ENCODE measurements at regions not wholly inside any gene's neighbourhood (a gene's known extent, or its start where the extent isn't known, plus 50 kb on each side); places are given as distances from the start of the nearest gene placed in this dataset.
A peak's percentile ranks its signal among the peaks of the same experiment; 100 is the strongest.

GRCh38 chr9:106632621-106633020 is 230.3 kb upstream of the ZNF462 start:
- peak overlapping the region; percentile 53 for H3K27ac Mint-ChIP-seq (ENCODE audit: unreplicated experiment)
- intact Hi-C loops (cut with micrococcal nuclease; ENCODE audit: unreplicated experiment) = no loop called here
- no peaks in the 10 kb centered on the region for H3K27me3 Mint-ChIP-seq (ENCODE audit: unreplicated experiment)
- DNase-seq = peak; percentile 16
- no peak for TF ChIP-seq CTCF (IDR thresholded peaks at IDR 0.05; ENCODE audit: unreplicated experiment)
- H3K4me1 Mint-ChIP-seq (ENCODE audit: low read depth, unreplicated experiment) = peaks cover 17% of the 10 kb centered on the region
- no peaks in the 10 kb centered on the region for H3K36me3 Mint-ChIP-seq (ENCODE audit: insufficient read depth, unreplicated experiment)
- no TSS peak for BruUV-seq (replicated peaks)
- peaks cover 4% of the 10 kb centered on the region for H3K9me3 Mint-ChIP-seq (ENCODE audit: low read depth, unreplicated experiment)
- H3K4me3 Mint-ChIP-seq (ENCODE audit: low read depth, unreplicated experiment) = peak overlapping the region; percentile 0
- CTCF ChIA-PET = no interaction called here

GRCh38 chr9:106634183-106634582 is 228.8 kb upstream of the ZNF462 start:
- H3K9me3 Mint-ChIP-seq (ENCODE audit: low read depth, unreplicated experiment) = peaks cover 4% of the 10 kb centered on the region
- BruUV-seq (replicated peaks) = no TSS peak
- intact Hi-C loops (cut with micrococcal nuclease; ENCODE audit: unreplicated experiment) = no loop called here
- no peaks in the 10 kb centered on the region for H3K27me3 Mint-ChIP-seq (ENCODE audit: unreplicated experiment)
- peaks cover 17% of the 10 kb centered on the region for H3K4me1 Mint-ChIP-seq (ENCODE audit: low read depth, unreplicated experiment)
- no peaks in the 10 kb centered on the region for H3K36me3 Mint-ChIP-seq (ENCODE audit: insufficient read depth, unreplicated experiment)
- no peak for TF ChIP-seq CTCF (IDR thresholded peaks at IDR 0.05; ENCODE audit: unreplicated experiment)
- no peak for DNase-seq
- H3K4me3 Mint-ChIP-seq (ENCODE audit: low read depth, unreplicated experiment) = no peak overlapping the region
- CTCF ChIA-PET = no interaction called here
- H3K27ac Mint-ChIP-seq (ENCODE audit: unreplicated experiment) = no peak overlapping the region

GRCh38 chr9:106634641-106635040 is 228.3 kb upstream of the ZNF462 start:
- DNase-seq = no peak
- Mint-ChIP-seq H3K27ac (ENCODE audit: unreplicated experiment) (no peak overlapping the region), H3K4me3 (ENCODE audit: low read depth, unreplicated experiment) (no peak overlapping the region), H3K36me3 (ENCODE audit: insufficient read depth, unreplicated experiment) (no peaks in the 10 kb centered on the region), H3K4me1 (ENCODE audit: low read depth, unreplicated experiment) (peaks cover 17% of the 10 kb centered on the region), H3K27me3 (ENCODE audit: unreplicated experiment) (no peaks in the 10 kb centered on the region), H3K9me3 (ENCODE audit: low read depth, unreplicated experiment) (peaks cover 2% of the 10 kb centered on the region)
- BruUV-seq (replicated peaks) = no TSS peak
- no peak for TF ChIP-seq CTCF (IDR thresholded peaks at IDR 0.05; ENCODE audit: unreplicated experiment)
- intact Hi-C loops (cut with micrococcal nuclease; ENCODE audit: unreplicated experiment) = no loop called here
- CTCF ChIA-PET = interaction anchor here (0.7 kb wide), 1 partner anchor 10 kb away, joined by 4 read pairs; no protein-coding TSS in a partner anchor

- Mint-ChIP-seq H3K4me3 (ENCODE audit: low read depth, unreplicated experiment) (no peak overlapping the region), H3K4me1 (ENCODE audit: low read depth, unreplicated experiment) (peaks cover 5% of the 10 kb centered on the region), H3K27me3 (ENCODE audit: unreplicated experiment) (no peaks in the 10 kb centered on the region), H3K27ac (ENCODE audit: unreplicated experiment) (no peak overlapping the region), H3K36me3 (ENCODE audit: insufficient read depth, unreplicated experiment) (no peaks in the 10 kb centered on the region), H3K9me3 (ENCODE audit: low read depth, unreplicated experiment) (no peaks in the 10 kb centered on the region)
- BruUV-seq (replicated peaks) = no TSS peak
- DNase-seq = no peak
- TF ChIP-seq CTCF (IDR thresholded peaks at IDR 0.05; ENCODE audit: unreplicated experiment) = no peak
- CTCF ChIA-PET = no interaction called here
- intact Hi-C loops (cut with micrococcal nuclease; ENCODE audit: unreplicated experiment) = no loop called here
These were observed 225.5 kb upstream of the ZNF462 start for GRCh38 chr9:106637486-106637885.
